ENCODE measurements at regions not wholly inside any gene's neighbourhood (a gene's known extent, or its start where the extent isn't known, plus 50 kb on each side); places are given as distances from the start of the nearest gene placed in this dataset.

- Mint-ChIP-seq H3K27ac (no peak overlapping the region), H3K4me1 (0 out of 2 replicates have a peak, but pooled peaks cover 3% of the 10 kb centered on the region), H3K36me3 (no peaks in the 10 kb centered on the region), H3K27me3 (ENCODE audit: low read depth) (no peaks in the 10 kb centered on the region), H3K9me3 (no peaks in the 10 kb centered on the region), H3K4me3 (no peak overlapping the region)
- CTCF ChIA-PET = interaction anchor here (1.9 kb wide), 1 partner anchor 9 kb away, joined by 7 read pairs; no protein-coding TSS in a partner anchor
- DNase-seq (ENCODE audit: low spot score) = no peak
- POLR2A ChIA-PET = no interaction called here
- no peak for TF ChIP-seq NFYB (CRISPR knock-in tag; conservative IDR thresholded peaks at IDR 0.05; ENCODE audit: low read depth)
- TF ChIP-seq NR3C1 (CRISPR knock-in tag; conservative IDR thresholded peaks at IDR 0.05; ENCODE audit: low read depth) = no peak
- no peak for TF ChIP-seq SMAD3 (CRISPR knock-in tag; IDR thresholded peaks at IDR 0.05; ENCODE audit: borderline replicate concordance)
- TF ChIP-seq, protein P1, sequence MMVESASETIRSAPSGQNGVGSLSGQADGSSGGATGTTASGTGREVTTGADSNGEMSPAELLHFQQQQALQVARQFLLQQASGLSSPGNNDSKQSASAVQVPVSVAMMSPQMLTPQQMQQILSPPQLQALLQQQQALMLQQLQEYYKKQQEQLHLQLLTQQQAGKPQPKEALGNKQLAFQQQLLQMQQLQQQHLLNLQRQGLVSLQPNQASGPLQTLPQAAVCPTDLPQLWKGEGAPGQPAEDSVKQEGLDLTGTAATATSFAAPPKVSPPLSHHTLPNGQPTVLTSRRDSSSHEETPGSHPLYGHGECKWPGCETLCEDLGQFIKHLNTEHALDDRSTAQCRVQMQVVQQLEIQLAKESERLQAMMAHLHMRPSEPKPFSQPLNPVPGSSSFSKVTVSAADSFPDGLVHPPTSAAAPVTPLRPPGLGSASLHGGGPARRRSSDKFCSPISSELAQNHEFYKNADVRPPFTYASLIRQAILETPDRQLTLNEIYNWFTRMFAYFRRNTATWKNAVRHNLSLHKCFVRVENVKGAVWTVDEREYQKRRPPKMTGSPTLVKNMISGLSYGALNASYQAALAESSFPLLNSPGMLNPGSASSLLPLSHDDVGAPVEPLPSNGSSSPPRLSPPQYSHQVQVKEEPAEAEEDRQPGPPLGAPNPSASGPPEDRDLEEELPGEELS (CRISPR knock-in tag; IDR thresholded peaks at IDR 0.05) = no peak
- TF ChIP-seq GRHL2 (CRISPR knock-in tag; IDR thresholded peaks at IDR 0.05; ENCODE audit: insufficient replicate concordance, severe bottlenecking) = no peak
- no peak for TF ChIP-seq IRF2 (CRISPR knock-in tag; IDR thresholded peaks at IDR 0.05; ENCODE audit: borderline replicate concordance, low read depth)
- no peak for TF ChIP-seq TEAD1 (CRISPR knock-in tag; IDR thresholded peaks at IDR 0.05)
- TF ChIP-seq NFE2L1 (CRISPR knock-in tag; IDR thresholded peaks at IDR 0.05) = no peak
- TF ChIP-seq, protein P2, sequence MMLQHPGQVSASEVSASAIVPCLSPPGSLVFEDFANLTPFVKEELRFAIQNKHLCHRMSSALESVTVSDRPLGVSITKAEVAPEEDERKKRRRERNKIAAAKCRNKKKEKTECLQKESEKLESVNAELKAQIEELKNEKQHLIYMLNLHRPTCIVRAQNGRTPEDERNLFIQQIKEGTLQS (CRISPR knock-in tag; conservative IDR thresholded peaks at IDR 0.05) = no peak
- TF ChIP-seq, protein P3, sequence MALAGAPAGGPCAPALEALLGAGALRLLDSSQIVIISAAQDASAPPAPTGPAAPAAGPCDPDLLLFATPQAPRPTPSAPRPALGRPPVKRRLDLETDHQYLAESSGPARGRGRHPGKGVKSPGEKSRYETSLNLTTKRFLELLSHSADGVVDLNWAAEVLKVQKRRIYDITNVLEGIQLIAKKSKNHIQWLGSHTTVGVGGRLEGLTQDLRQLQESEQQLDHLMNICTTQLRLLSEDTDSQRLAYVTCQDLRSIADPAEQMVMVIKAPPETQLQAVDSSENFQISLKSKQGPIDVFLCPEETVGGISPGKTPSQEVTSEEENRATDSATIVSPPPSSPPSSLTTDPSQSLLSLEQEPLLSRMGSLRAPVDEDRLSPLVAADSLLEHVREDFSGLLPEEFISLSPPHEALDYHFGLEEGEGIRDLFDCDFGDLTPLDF (CRISPR knock-in tag; IDR thresholded peaks at IDR 0.05) = no peak
- TF ChIP-seq FOXK1 (CRISPR knock-in tag; IDR thresholded peaks at IDR 0.05) = no peak
- TF ChIP-seq ATF1 (CRISPR knock-in tag; IDR thresholded peaks at IDR 0.05) = no peak
- TF ChIP-seq ZNF121 (CRISPR knock-in tag; IDR thresholded peaks at IDR 0.05) = no peak
- TF ChIP-seq ZNF317 (CRISPR knock-in tag; IDR thresholded peaks at IDR 0.05; ENCODE audit: borderline replicate concordance, low read depth) = no peak
- no peak for TF ChIP-seq RELA (CRISPR knock-in tag; IDR thresholded peaks at IDR 0.05; ENCODE audit: borderline replicate concordance)
- TF ChIP-seq TCF7 (CRISPR knock-in tag; IDR thresholded peaks at IDR 0.05; ENCODE audit: low read depth) = no peak
- TF ChIP-seq, protein P4, sequence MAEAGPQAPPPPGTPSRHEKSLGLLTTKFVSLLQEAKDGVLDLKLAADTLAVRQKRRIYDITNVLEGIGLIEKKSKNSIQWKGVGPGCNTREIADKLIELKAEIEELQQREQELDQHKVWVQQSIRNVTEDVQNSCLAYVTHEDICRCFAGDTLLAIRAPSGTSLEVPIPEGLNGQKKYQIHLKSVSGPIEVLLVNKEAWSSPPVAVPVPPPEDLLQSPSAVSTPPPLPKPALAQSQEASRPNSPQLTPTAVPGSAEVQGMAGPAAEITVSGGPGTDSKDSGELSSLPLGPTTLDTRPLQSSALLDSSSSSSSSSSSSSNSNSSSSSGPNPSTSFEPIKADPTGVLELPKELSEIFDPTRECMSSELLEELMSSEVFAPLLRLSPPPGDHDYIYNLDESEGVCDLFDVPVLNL (CRISPR knock-in tag; IDR thresholded peaks at IDR 0.05; ENCODE audit: borderline replicate concordance, low read depth) = no peak
- ATAC-seq = no peak
These were observed 405.0 kb downstream of the COG6 start for GRCh38 chr13:40060296-40061007.

- CTCF ChIA-PET = interaction anchor here (1.2 kb wide), 1 partner anchor 715 kb away, joined by 3 read pairs; no protein-coding TSS in a partner anchor
- Mint-ChIP-seq H3K4me1 (0 out of 2 replicates have a peak, but pooled peaks cover 3% of the 10 kb centered on the region), H3K4me3 (no peak overlapping the region), H3K36me3 (no peaks in the 10 kb centered on the region), H3K27ac (no peak overlapping the region), H3K27me3 (ENCODE audit: low read depth) (no peaks in the 10 kb centered on the region), H3K9me3 (no peaks in the 10 kb centered on the region)
- no peak for DNase-seq (ENCODE audit: low spot score)
- TF ChIP-seq, protein P5, sequence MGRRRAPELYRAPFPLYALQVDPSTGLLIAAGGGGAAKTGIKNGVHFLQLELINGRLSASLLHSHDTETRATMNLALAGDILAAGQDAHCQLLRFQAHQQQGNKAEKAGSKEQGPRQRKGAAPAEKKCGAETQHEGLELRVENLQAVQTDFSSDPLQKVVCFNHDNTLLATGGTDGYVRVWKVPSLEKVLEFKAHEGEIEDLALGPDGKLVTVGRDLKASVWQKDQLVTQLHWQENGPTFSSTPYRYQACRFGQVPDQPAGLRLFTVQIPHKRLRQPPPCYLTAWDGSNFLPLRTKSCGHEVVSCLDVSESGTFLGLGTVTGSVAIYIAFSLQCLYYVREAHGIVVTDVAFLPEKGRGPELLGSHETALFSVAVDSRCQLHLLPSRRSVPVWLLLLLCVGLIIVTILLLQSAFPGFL (CRISPR knock-in tag; IDR thresholded peaks at IDR 0.05; ENCODE audit: borderline replicate concordance) = no peak
- TF ChIP-seq, protein P6, sequence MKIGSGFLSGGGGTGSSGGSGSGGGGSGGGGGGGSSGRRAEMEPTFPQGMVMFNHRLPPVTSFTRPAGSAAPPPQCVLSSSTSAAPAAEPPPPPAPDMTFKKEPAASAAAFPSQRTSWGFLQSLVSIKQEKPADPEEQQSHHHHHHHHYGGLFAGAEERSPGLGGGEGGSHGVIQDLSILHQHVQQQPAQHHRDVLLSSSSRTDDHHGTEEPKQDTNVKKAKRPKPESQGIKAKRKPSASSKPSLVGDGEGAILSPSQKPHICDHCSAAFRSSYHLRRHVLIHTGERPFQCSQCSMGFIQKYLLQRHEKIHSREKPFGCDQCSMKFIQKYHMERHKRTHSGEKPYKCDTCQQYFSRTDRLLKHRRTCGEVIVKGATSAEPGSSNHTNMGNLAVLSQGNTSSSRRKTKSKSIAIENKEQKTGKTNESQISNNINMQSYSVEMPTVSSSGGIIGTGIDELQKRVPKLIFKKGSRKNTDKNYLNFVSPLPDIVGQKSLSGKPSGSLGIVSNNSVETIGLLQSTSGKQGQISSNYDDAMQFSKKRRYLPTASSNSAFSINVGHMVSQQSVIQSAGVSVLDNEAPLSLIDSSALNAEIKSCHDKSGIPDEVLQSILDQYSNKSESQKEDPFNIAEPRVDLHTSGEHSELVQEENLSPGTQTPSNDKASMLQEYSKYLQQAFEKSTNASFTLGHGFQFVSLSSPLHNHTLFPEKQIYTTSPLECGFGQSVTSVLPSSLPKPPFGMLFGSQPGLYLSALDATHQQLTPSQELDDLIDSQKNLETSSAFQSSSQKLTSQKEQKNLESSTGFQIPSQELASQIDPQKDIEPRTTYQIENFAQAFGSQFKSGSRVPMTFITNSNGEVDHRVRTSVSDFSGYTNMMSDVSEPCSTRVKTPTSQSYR (CRISPR knock-in tag; IDR thresholded peaks at IDR 0.05) = no peak
- TF ChIP-seq IRF2 (CRISPR knock-in tag; IDR thresholded peaks at IDR 0.05; ENCODE audit: borderline replicate concordance, low read depth) (no peak), FOXJ3 (CRISPR knock-in tag; IDR thresholded peaks at IDR 0.05; ENCODE audit: borderline replicate concordance) (no peak)
- no peak for ATAC-seq
- POLR2A ChIA-PET = no interaction called here
These were observed 406.3 kb downstream of the COG6 start for GRCh38 chr13:40061466-40062450.
